Kidney (tissue), 13 donors: ENCODE measurements at regions not wholly inside any gene's neighbourhood (a gene's known extent, or its start where the extent isn't known, plus 50 kb on each side); places are given as distances from the start of the nearest gene placed in this dataset.

Source experiments
- DNase-seq, 5 donors: peaks; one replicate each; pipeline ENCODE4 v3.0.0-alpha.2; 2013 to 2020
- FAIRE-seq: peaks from 2 replicates; lab custom pipeline; 2012; peaks lifted over from hg19 to GRCh38; lab: Jason Lieb, UNC
- H3K27ac ChIP-seq, 2 donors: one replicate each; pipeline ENCODE4 v1.7.0; 2013; ENCODE audit warnings: low read depth in 2 of 2, low read length in 2 of 2, inconsistent platforms in 1 of 2
- H3K27me3 ChIP-seq: one replicate; pipeline ENCODE4 v1.7.1; 2013; ENCODE audit warnings: low read length, inconsistent platforms; ENCODE audit not compliant: control insufficient read depth, insufficient read depth
- H3K36me3 ChIP-seq, 3 donors: one replicate each; pipeline versions ENCODE4 v1.7.0 to v1.7.1; 2013; ENCODE audit warnings: low read length in 3 of 3, control low read depth in 1 of 3, inconsistent platforms in 1 of 3; ENCODE audit not compliant: insufficient read depth in 3 of 3, control insufficient read depth in 2 of 3
- H3K4me1 ChIP-seq, 3 donors: one replicate each; pipeline versions ENCODE4 v1.7.0 to v1.7.1; 2013; ENCODE audit warnings: low read length in 3 of 3, inconsistent platforms in 1 of 3, low read depth in 1 of 3; ENCODE audit not compliant: control insufficient read depth in 2 of 3, insufficient read depth in 2 of 3
- H3K4me3 ChIP-seq, 3 donors: one replicate each; pipeline versions ENCODE4 v1.7.0 to v1.8.1; 2013; ENCODE audit warnings: low read length in 3 of 3, control low read depth in 1 of 3, inconsistent platforms in 1 of 3
- H3K9ac ChIP-seq, 3 donors: one replicate each; pipeline versions ENCODE4 v1.7.0 to v1.7.1; 2013; ENCODE audit warnings: low read length in 3 of 3, control low read depth in 1 of 3, inconsistent platforms in 1 of 3
- H3K9me3 ChIP-seq, 3 donors: one replicate each; pipeline versions ENCODE4 v1.7.0 to v1.7.1; 2013; ENCODE audit warnings: low read length in 3 of 3, control low read depth in 1 of 3, inconsistent platforms in 1 of 3; ENCODE audit not compliant: control insufficient read depth in 2 of 3, insufficient read depth in 1 of 3
- intact Hi-C: fragments of 100-400 bp; cut with DNase I; formaldehyde crosslinking; loops from one replicate; pipeline ENCODE4 v1.11.1; 2022
- TF ChIP-seq, protein P1 (sequence below): IDR thresholded peaks from 3 replicates; pipeline ENCODE4 v1.5.1; 2012; ENCODE audit warnings: mild to moderate bottlenecking, moderate library complexity, borderline replicate concordance; ENCODE audit not compliant: insufficient read depth; ENCODE audit errors: extremely low read depth
- donor health status: control.
- donor health status: control.
- donor health status: control.
- donor health status: control.
- donor health status: control.
- donor health status: DM: yes; HTN: yes; CAD: no.
- donor health status: Normal renal cell carcinoma (clear cell type).

DNA sequence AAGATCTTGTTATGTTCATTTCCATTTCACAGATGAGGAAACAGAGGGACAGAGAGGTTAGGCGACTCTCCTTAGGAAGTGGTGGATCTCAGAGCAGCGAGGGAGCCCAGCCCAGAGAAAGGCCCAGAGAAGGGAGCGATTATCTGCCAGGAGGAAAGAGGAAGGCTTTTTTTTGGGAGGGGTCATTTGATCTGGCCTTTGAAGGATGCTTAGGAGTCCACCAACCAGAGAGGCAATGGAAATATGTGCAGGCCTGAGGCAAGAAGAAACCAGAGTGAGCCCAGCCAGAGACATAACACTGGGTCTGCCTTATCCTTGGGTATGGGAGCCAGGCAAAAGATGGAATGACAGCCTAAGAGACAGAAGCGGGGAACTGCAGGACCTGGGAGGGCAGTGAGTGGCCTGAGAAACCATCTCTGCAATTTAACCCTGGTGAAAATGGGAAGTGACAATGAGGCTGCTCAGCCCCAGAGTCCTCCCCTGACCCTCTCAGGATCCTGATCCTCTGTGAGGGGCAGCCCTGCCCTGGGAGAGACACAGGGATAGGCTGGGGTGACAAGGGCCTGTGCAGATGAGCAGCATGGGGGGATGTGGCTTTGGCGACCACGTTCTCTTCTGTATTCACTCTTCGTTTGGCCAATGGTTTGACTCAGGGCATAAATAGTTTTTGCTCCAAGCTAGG lies 163.2 kb downstream of the WNT7A start:
- no peaks in the 10 kb centered on the region for H3K36me3 ChIP-seq
- no peaks in the 10 kb centered on the region for H3K4me1 ChIP-seq
- intact Hi-C loops: no loop called here
- DNase-seq (peak in 3 of 5 donors; percentile 5 to 32 (median 15)), FAIRE-seq (no peak)
- no peak overlapping the region for H3K4me3 ChIP-seq
- TF ChIP-seq, protein P1, sequence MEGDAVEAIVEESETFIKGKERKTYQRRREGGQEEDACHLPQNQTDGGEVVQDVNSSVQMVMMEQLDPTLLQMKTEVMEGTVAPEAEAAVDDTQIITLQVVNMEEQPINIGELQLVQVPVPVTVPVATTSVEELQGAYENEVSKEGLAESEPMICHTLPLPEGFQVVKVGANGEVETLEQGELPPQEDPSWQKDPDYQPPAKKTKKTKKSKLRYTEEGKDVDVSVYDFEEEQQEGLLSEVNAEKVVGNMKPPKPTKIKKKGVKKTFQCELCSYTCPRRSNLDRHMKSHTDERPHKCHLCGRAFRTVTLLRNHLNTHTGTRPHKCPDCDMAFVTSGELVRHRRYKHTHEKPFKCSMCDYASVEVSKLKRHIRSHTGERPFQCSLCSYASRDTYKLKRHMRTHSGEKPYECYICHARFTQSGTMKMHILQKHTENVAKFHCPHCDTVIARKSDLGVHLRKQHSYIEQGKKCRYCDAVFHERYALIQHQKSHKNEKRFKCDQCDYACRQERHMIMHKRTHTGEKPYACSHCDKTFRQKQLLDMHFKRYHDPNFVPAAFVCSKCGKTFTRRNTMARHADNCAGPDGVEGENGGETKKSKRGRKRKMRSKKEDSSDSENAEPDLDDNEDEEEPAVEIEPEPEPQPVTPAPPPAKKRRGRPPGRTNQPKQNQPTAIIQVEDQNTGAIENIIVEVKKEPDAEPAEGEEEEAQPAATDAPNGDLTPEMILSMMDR: no peak
- H3K9ac ChIP-seq: no peak overlapping the region
- H3K27ac ChIP-seq: no peak overlapping the region
- H3K27me3 ChIP-seq: no peaks in the 10 kb centered on the region
- H3K9me3 ChIP-seq: no peaks in the 10 kb centered on the region

DNA sequence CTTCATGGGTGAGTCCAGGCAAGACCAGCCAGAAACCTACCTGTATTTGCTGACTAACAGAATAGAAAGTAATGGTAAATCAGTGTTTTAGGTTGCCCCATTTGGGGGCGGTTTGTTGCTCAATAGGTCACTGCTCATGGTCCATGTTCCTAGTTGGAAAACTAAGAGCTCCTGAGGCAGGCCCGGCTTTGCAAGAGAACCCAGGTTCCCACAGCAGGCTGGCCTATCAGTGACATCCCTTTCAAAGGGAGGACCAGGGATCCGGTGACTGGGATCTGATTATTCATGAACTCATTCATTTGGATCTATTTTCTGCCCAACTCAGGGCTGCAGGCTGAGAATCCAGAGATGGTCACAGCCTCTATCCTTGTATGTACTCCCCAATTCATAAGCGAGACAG lies 163.9 kb downstream of the WNT7A start:
- DNase-seq: peak in 3 of 5 donors; percentile 5 to 35 (median 5)
- intact Hi-C loops: no loop called here
- FAIRE-seq: no peak

DNA sequence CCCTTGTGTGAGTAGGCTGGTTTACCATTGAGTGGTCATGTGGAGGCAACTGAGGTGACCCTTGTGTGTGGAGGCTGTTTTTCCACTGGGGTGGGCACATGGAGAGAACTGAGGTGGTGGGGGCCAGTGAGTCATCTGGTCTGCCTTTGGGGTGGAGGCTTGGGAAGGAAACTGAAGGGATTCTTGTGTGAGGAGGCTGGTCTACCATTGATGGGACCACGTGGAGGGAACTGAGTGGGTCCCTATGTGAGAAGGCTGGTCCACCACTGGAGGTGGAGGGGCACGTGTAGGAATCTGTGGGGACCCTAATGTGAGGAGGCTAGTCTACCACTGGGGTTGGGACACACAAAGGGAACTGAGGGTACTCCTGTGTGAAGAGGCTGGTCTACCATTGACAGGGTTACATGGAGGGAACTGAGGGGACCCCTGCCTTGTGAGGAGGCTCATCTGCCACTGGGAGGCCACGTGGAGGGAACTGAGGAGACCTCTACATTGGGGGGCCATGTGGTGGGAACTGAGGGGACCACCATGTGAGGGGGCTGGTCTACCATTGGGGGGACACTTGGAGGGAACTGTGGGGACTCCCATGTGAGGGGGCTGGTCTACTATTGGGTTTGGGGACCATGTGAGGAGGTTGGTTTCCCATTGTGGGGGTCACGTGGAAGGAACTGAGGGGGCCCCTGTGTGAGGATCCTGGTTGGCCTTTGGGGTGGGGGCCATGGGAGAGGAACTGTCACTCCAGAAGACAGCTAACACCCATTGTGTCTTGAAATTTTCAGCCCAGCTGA lies 164.5 kb downstream of the WNT7A start:
- no peaks in the 10 kb centered on the region for H3K36me3 ChIP-seq
- H3K9ac ChIP-seq: no peak overlapping the region
- TF ChIP-seq, protein P1: no peak
- H3K9me3 ChIP-seq: peaks cover 0 to under 1% (median 0%) of the 10 kb centered on the region in 3 donors
- no peaks in the 10 kb centered on the region for H3K4me1 ChIP-seq
- DNase-seq (peak in 3 of 5 donors; percentile 3 to 30 (median 22)), FAIRE-seq (no peak)
- no peaks in the 10 kb centered on the region for H3K27me3 ChIP-seq
- no peak overlapping the region for H3K27ac ChIP-seq
- intact Hi-C loops: no loop called here
- no peak overlapping the region for H3K4me3 ChIP-seq

More for the DNA sequence above, 163.9 kb downstream of the WNT7A start:
- TF ChIP-seq, protein P1: no peak
- Histone ChIP-seq H3K4me1 (no peaks in the 10 kb centered on the region), H3K27ac (no peak overlapping the region), H3K4me3 (no peak overlapping the region), H3K9me3 (no peaks in the 10 kb centered on the region), H3K36me3 (no peaks in the 10 kb centered on the region), H3K9ac (no peak overlapping the region), H3K27me3 (no peaks in the 10 kb centered on the region)
